AG04449 (cell line): ENCODE measurements at regions not wholly inside any gene's neighbourhood (a gene's known extent, or its start where the extent isn't known, plus 50 kb on each side); places are given as distances from the start of the nearest gene placed in this dataset.

Experiments used
- CTCF ChIA-PET: fragments of 350-600 bp; formaldehyde crosslinking; extraction: SDS; loops from one replicate; lab custom pipeline; 2021; ENCODE audit warnings: antibody characterized with exemption; lab: Yijun Ruan, JAX
- POLR2A ChIA-PET: fragments of 400-600, 350-600 bp; formaldehyde crosslinking; extraction: SDS; loops from one replicate; lab custom pipeline; 2020; ENCODE audit warnings: antibody characterized with exemption, inconsistent platforms; lab: Yijun Ruan, JAX
- DNase-seq: peaks from one replicate; pipeline ENCODE4 v3.0.0-alpha.2; 2010; ENCODE audit warnings: low read depth, low spot score
- H3K4me3 ChIP-seq: 2 replicates; pipeline ENCODE4 v1.5.1; 2011; ENCODE audit warnings: low read depth, mild to moderate bottlenecking, control low read depth, low read length
- TF ChIP-seq, protein P1 (sequence below): IDR thresholded peaks from one replicate; pipeline ENCODE4 v1.5.1; 2011; ENCODE audit warnings: mild to moderate bottlenecking, moderate library complexity, low read length, control low read depth, inconsistent platforms; ENCODE audit not compliant: insufficient read depth; ENCODE audit errors: missing control alignments

DNA sequence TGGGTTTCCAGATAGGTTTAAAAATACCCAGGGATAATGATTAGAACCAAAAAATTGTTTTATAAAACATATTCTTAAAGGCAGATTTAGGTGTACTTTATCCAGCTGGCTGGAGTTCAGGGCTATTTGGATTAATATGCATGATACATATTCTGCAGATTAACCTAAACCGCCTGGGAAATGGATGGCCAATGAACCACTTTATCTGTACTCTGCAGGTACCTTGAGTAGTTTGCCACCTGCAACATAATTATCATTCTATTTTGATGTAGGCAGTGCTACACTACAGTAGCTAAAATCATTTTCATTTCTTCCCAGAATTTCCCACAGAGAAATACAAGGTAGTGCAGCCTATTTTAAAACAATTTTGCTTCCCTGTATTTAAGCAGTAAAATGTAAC, 683.2 kb upstream of the GNPDA2 start:
- H3K4me3 ChIP-seq: no peak overlapping the region
- POLR2A ChIA-PET: no interaction called here
- no peak for DNase-seq
- TF ChIP-seq, protein P1, sequence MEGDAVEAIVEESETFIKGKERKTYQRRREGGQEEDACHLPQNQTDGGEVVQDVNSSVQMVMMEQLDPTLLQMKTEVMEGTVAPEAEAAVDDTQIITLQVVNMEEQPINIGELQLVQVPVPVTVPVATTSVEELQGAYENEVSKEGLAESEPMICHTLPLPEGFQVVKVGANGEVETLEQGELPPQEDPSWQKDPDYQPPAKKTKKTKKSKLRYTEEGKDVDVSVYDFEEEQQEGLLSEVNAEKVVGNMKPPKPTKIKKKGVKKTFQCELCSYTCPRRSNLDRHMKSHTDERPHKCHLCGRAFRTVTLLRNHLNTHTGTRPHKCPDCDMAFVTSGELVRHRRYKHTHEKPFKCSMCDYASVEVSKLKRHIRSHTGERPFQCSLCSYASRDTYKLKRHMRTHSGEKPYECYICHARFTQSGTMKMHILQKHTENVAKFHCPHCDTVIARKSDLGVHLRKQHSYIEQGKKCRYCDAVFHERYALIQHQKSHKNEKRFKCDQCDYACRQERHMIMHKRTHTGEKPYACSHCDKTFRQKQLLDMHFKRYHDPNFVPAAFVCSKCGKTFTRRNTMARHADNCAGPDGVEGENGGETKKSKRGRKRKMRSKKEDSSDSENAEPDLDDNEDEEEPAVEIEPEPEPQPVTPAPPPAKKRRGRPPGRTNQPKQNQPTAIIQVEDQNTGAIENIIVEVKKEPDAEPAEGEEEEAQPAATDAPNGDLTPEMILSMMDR: no peak
- CTCF ChIA-PET: no interaction called here

DNA sequence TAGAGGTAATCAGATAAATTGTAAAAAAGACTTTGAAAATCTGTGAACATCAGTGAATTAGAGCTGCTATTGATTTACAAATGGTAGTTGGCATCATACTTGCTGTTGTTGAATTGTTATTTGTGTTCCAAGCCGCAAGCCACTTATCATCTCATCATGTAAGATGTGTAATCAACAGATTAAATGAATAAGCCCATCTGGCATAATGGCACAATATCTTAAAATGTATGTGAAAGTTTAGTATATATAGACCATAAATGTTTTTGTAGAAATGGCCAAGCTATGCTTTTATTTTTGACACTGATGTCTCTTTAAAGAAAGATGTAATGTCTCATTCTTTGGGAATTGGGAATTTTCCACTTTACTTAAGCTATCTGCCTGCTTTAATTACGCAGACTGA, 682.6 kb upstream of the GNPDA2 start:
- ChIA-PET POLR2A (no interaction called here), CTCF (no interaction called here)
- no peak overlapping the region for H3K4me3 ChIP-seq
- TF ChIP-seq, protein P1: no peak
- no peak for DNase-seq

DNA sequence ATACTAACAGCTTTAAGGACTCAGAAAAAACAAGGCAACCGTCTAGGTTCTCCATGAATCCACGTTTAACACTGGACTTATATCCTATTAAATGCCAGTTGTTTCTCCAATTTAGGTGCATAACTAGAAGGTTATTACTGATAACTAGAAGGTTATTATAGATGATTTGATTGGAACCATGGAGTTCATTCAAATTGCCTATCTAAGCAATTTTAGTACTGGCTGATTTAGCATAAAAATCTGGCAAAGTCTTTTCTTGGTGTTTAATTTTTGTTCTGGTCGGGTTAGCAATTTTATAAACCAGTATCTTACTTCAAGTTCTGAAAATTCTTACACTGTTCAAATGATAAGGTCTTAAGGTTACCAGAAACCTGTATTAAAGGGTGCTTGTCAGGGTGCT, 672.8 kb upstream of the GNPDA2 start:
- no peak overlapping the region for H3K4me3 ChIP-seq
- CTCF ChIA-PET: no interaction called here
- DNase-seq: no peak
- TF ChIP-seq, protein P1: no peak
- POLR2A ChIA-PET: no interaction called here

DNA sequence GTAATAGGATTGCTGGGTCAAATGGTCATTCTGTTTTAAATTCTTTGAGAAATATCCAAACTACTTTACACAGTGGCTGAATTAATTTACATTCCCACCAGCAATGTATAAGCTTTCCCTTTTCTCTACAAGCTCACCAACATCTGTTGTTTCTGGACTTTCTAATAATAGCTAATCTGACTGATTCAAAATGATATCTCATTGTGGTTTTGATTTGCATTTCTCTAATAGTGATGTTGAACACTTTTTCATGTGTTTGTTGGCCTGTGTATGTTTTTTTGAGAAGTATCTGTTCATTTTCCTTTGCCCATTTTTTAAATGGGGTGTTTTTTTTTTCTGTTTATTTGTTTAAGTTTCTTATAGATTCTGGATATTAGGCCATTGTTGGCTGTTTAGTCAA, 659.0 kb upstream of the GNPDA2 start:
- CTCF ChIA-PET: no interaction called here
- POLR2A ChIA-PET: no interaction called here
- TF ChIP-seq, protein P1: no peak
- H3K4me3 ChIP-seq: no peak overlapping the region
- DNase-seq: no peak

DNA sequence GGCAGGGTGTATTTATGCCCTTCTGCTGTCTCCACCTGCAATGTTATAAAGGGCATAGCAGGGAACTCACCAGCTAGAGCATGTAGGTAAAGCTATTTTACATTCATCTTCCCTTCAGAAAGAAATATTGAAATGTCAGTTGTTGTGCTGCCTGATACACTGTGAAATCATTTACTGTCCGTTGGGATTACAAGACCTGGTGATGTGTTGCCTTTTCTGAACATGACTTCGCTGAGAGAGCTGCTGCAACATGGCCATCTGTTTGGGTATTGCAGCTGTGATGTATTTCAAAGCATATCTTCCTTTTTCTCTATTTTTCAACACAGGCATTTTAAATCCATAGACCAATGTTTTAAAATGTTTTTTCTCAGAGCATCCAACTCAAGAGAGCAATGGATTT, 644.1 kb upstream of the GNPDA2 start:
- CTCF ChIA-PET: no interaction called here
- no peak overlapping the region for H3K4me3 ChIP-seq
- TF ChIP-seq, protein P1: no peak
- DNase-seq: no peak
- POLR2A ChIA-PET: no interaction called here

DNA sequence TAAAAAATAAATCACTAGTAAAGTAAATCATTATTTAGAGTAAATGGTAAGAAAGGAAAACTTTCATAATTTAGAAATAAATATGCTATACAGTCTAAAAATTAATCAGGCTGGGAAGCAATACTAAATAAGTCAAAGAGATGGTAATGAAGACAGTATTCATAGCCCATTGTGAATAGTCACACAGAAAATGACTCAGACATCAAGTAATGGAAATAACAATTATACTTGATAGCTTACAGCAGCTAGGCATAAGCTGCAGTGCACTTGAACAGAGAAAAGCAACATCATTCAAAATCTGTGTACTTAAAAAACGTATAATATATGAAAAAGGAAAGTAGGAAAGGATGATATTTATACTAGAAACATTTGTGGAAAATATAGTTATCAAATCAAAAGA, 642.5 kb upstream of the GNPDA2 start:
- ChIA-PET POLR2A (no interaction called here), CTCF (no interaction called here)
- TF ChIP-seq, protein P1: no peak
- no peak for DNase-seq
- H3K4me3 ChIP-seq: no peak overlapping the region

DNA sequence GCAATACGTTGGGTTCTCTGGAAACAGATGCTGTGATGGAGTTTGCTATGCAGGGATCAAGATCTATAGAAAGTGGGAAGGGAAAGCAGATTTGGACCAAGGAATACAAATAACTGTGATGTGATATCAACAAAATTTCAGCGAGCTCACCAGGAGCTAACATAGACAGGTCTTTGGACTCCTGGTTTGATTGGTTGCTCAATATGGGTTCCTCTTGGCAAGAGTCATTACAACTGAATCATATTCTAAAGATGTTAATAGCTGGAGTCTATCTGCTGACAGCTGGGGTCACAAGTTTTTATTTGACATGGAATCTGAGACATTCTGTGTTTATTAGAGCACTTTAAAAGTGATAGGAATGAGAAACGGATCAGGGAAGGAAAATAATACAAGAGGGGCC, 637.6 kb upstream of the GNPDA2 start:
- DNase-seq: no peak
- no peak overlapping the region for H3K4me3 ChIP-seq
- ChIA-PET POLR2A (no interaction called here), CTCF (no interaction called here)
- TF ChIP-seq, protein P1: no peak
